ENCODE measurements at regions not wholly inside any gene's neighbourhood (a gene's known extent, or its start where the extent isn't known, plus 50 kb on each side); places are given as distances from the start of the nearest gene placed in this dataset.
A peak's percentile ranks its signal among the peaks of the same experiment; 100 is the strongest.

DNA sequence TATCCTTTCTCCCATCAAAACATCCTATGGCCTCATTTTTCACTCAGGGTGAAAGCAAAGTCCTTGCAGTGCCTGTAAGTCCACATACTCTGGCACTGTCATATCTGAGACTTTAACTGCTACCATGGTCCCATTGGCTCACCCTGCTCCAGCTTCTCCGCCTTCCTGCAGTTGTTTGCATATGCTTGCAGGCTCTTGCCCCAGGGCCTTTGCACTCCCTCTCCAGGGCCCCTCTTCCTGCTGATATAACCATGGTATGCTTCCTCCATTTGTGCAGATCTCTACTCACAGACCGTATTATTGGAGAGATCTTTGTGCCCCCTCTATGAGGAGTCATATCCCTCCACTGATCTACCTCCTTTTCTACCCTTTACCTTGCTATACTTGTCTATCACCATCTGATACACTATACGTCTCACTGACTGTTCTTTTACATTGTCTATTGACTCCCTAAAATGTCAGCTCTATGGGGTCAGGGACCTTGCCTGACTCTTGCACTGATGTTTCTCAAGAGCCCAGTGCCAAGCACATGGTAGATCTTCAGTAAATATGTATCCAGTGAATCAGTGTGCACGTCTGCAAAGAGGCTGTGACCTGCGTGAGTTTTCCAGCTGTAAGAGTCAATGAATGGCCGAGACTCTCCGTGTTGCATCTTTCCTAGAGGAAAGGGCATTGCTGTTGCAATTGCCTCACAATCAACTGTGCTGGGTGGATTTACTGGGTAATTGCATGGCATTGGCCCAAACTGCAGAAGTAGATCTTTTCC, 81.7 kb upstream of the CPEB4 start:
- DNase-seq (ENCODE audit: low spot score): no peak

DNA sequence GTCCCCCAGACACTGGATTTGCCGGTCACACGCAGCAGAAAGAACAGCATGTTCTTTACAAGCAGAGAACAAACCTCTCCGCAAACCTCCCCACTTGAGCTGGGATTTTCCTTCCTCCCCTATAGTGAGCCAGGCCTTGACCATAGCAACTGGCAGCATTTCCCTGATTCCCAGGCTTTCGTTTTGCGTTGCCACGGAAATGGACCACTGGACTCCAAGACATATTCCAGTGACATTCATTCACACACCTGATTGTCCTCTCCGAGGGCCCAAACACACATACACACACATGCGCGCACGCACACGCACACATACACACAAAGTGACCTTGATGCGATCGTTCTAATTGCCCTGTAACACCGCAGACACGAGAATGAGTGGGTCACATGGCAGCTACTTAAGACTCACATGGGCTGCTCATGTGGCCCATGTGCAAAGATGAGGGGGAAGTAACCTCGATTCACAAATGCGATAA, 80.9 kb upstream of the CPEB4 start:
- DNase-seq (ENCODE audit: low spot score): no peak

DNA sequence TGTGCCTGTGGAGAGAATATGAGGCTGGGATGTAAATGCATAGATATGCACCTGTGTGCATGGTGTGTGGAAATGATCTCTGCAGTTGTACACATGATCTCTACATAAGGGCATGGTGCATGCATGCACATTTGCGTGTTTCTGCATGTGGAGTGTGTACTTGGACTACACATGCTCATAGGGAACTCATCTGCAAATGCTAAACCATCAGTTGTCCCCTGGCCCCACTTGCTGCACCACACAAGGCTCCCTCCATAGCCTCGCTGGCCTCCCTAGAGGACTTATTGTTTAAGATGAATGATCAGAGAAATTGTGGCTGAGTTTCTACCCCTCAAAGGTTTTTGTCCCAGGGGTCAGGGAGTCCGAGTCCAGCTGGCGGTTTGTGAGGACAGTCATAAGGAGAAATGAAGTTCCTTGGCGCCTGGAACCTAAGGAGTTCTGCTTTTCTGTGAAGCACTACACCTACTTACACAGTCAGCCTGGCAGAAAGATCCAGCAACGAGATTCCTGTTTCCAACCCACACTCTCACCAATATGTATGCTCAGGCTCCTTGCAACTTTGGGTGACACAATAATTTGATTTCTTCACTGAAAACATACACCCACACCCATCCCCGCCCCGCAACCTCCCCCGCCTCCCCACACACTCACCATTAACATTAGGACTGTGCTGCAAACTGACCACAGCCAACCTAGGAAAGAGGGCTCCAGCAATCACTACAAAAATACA, 79.9 kb upstream of the CPEB4 start:
- DNase-seq (ENCODE audit: low spot score): no peak

- no peak for DNase-seq (ENCODE audit: low spot score)
These were observed 79.1 kb upstream of the CPEB4 start for GRCh38 chr5:173809014-173809413.

- no peak for DNase-seq (ENCODE audit: low spot score)
These were observed 75.2 kb upstream of the CPEB4 start for GRCh38 chr5:173812811-173813550.

- DNase-seq (ENCODE audit: low spot score): no peak
These were observed 74.1 kb upstream of the CPEB4 start for GRCh38 chr5:173814053-173814452.

GRCh38 chr5:173815571-173815970, 72.6 kb upstream of the CPEB4 start:
- DNase-seq (ENCODE audit: low spot score): no peak

DNA sequence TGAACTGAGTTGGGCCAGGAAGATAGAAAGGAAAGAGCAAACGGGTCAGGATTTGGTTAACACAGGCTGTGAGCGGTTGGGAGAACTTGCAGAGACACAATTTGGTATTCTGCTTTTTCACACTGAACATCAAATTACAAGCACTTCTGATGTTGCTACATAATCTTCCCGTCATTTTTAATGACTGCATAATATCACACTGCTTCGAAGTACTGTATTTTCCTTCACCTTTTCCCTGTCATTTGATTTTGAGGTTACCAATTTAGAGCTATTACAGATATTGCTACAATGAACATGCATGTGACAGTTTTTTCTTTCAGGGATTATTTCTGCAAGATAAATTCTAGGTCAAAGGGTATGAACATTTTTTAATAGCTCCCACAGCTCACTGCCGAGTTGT, 71.4 kb upstream of the CPEB4 start:
- DNase-seq (ENCODE audit: low spot score): no peak

- no peak for DNase-seq (ENCODE audit: low spot score)
These were observed 70.6 kb upstream of the CPEB4 start for GRCh38 chr5:173817561-173817960.

DNA sequence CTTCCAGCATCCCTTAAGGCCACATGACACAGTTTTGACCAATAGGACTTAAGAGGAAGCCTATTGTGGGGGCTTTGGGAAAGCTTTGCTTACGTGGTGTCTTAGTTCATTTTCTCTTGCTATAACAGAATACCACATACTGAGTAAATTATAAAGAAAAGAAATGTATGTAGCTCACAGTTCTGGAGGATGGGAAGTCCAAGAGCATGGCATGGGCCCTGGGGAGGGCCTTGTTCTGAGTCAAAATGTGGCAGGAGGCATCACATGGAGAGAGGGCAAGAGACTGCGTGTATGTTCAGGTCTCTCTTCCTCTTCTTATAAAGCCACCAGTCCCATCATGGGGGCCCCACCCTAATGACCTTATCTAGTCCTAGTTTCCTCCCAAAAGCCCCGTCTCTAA, 68.6 kb upstream of the CPEB4 start:
- DNase-seq (ENCODE audit: low spot score): no peak

- no peak for DNase-seq (ENCODE audit: low spot score)
These were observed 64.9 kb upstream of the CPEB4 start for GRCh38 chr5:173823274-173823644.

- peak; percentile 12 for DNase-seq (ENCODE audit: low spot score)
These were observed 64.2 kb upstream of the CPEB4 start for GRCh38 chr5:173823721-173824567.

GRCh38 chr5:173825215-173825865, 62.8 kb upstream of the CPEB4 start:
- DNase-seq (ENCODE audit: low spot score): no peak

DNA sequence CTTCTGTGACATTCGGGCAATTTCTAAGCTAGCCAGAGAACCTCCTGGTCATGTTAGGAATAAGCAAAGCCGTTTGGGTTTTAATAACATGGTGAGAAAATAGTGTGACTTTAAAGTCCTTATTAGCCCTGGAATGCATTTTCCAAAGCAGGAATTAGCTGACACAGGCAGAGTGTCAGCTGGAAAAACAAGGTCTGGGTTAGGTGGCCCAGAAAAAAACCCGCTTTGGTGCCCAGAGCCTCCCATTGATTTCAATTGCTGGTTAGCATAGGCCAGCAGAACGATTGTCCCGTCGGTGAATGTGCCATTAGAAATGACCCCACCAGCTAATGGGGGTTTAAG, 62.1 kb upstream of the CPEB4 start:
- DNase-seq (ENCODE audit: low spot score): no peak

- DNase-seq (ENCODE audit: low spot score): no peak
These were observed 61.5 kb upstream of the CPEB4 start for GRCh38 chr5:173826428-173827350.

DNA sequence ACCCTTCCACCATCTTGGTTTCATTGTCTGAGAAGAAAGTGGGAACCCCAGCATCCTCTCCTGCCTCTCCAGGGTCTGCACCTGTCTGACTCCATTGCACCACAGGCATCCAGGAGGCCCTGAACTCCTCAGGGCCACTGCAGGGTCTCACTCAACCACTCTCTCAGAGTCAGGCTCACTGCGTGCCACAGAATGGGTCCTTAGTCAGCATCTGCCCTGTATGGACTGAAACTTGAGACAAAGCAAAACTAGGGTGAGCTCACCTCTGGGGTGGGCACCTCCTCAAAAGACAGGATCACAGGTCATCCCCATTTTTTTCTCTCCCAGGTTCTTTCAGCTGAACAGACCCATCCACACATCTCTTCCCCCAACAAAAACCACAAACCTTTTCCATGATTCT, 59.2 kb upstream of the CPEB4 start:
- no peak for DNase-seq (ENCODE audit: low spot score)

DNA sequence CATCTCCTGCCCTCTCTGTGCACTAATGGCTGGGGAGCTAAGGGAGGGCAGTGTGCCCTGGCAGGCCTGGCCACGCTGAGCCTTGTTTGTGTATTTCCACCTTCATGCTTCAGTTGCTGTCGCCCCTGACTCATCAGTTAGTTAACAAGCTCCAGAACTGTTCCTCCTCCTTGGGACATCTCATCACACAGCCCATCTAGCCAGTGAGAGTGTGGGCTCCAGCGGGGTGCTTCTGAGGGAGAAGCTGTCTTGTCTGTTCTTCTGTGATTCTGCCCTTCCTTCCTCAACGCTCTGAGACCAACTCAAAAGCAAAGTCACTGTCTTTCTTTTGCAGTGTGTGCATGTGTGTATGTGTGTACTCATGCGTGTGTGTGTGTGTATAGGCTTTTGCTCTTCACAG, 58.3 kb upstream of the CPEB4 start:
- DNase-seq (ENCODE audit: low spot score): no peak

DNA sequence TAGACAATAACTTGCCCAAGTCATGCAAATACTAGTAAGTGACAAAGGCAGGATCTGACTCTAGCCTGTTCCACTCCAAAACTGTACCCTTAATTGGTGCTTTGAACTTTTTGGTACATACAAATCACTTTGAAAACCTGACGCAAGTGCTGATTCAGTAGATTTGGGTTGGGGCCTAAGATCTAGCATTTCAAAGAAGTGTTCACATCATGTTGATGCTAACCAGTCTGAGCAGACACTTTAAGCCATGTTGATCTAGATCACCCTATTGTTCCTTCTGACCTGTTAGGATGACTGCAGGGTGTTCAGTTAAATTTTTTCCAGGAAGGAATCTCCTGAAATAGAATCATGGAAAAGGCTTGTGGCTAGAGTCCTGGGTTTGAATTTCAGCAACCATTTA, 57.7 kb upstream of the CPEB4 start:
- DNase-seq (ENCODE audit: low spot score): no peak

DNA sequence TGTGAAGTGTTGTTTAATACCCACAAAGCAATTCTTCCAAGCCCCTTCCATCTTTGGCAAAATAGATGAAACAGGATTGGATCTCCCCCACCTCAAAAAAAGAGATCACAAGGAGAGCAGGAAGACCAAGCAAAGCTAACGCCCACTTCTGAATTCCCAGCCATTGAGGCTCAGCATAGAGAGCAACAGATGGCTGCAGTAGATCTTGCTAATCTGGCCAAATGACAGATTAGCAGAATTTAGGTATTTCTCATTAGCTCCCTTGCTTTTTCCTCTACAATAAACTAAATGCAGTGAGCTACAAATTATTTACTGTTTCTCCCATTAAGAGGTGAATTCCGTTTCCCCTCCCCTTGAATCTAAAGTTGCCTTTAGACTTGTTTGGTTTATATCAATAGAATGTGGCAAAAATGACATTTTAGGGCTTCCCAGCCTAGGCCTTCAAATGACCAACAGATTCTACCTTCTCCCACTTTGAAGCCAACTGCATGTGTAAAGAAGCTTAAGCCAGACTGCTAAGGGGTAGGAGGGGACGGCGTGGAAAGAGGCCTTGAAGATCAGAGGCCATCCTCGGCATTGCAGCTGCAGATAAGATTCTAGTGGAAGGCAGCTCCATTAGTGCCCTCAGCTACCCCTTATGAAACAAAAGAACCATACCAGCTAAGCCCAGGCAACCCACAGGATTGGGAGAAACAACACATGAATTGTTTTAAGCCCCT, 56.8 kb upstream of the CPEB4 start:
- no peak for DNase-seq (ENCODE audit: low spot score)

- DNase-seq (ENCODE audit: low spot score): no peak
These were observed 55.8 kb upstream of the CPEB4 start for GRCh38 chr5:173832386-173832785.

All from germinal center (tissue), 1 donor.